A549 (cell line): ENCODE measurements at regions not wholly inside any gene's neighbourhood (a gene's known extent, or its start where the extent isn't known, plus 50 kb on each side); places are given as distances from the start of the nearest gene placed in this dataset.

Source experiments
- ATAC-seq, 2 experiments: fragments of 200-7000 bp in 1 of 2; fragments of >200 bp in 1 of 2; cut with Nextera tagmentation in 1 of 2; cut with Tn5 transposase in 1 of 2; 3 replicates each; pipeline versions ENCODE4 v1.8.0 to v1.9.1; 2018 to 2020; ENCODE audit warnings: mild to moderate bottlenecking in 1 of 2, moderate library complexity in 1 of 2
- CTCF ChIA-PET: fragments of 300-600 bp; sonication (Branson Sonifier 250); formaldehyde crosslinking; extraction: SDS; loops from one replicate; lab custom pipeline; 2021; ENCODE audit warnings: antibody characterized with exemption, inconsistent platforms; lab: Yijun Ruan, JAX
- POLR2A ChIA-PET: fragments of 350-600 bp; formaldehyde crosslinking; extraction: SDS; loops from one replicate; lab custom pipeline; 2021; ENCODE audit warnings: antibody characterized with exemption, inconsistent platforms; lab: Yijun Ruan, JAX
- DNase-seq, 2 experiments: peaks; one replicate each; pipeline versions ENCODE4 v3.0.0 to v3.0.0-alpha.2; 2011 to 2016; ENCODE audit warnings: low read depth in 1 of 2, low spot score in 1 of 2
- FAIRE-seq: peaks from 2 replicates; lab custom pipeline; 2011; peaks lifted over from hg19 to GRCh38; lab: Jason Lieb, UNC
- H3K27ac ChIP-seq, 2 experiments: fragments of >200 bp; sonication (Bioruptor Twin); formaldehyde crosslinking; 3 replicates each; pipeline ENCODE4 v1.5.1; 2016 to 2017
- H3K4me1 ChIP-seq: fragments of >200 bp; sonication (Bioruptor Twin); formaldehyde crosslinking; 3 replicates; pipeline ENCODE4 v1.6.1; 2016
- H3K4me2 ChIP-seq: fragments of >200 bp; sonication (Bioruptor Twin); formaldehyde crosslinking; 3 replicates; pipeline ENCODE4 v1.6.1; 2016
- H3K4me3 ChIP-seq: fragments of >200 bp; sonication (Bioruptor Twin); formaldehyde crosslinking; 3 replicates; pipeline ENCODE4 v1.5.1; 2016
- H3K9me3 ChIP-seq: fragments of >200 bp; sonication (Bioruptor Twin); formaldehyde crosslinking; 3 replicates; pipeline ENCODE4 v1.6.1; 2016
- BHLHE40 ChIP-seq: IDR thresholded peaks from 2 replicates; pipeline ENCODE4 v1.6.1; 2012; ENCODE audit warnings: low read depth, low read length, inconsistent platforms
- CBX2 ChIP-seq: fragments of 200-600 bp; sonication (generic); IDR thresholded peaks from 2 replicates; pipeline ENCODE4 v1.6.1; 2016; ENCODE audit warnings: low read depth, mild to moderate bottlenecking, borderline replicate concordance
- CEBPB ChIP-seq, 2 experiments: fragments of >200 bp in 1 of 2; sonication (Bioruptor Twin) in 1 of 2; formaldehyde crosslinking in 1 of 2; IDR thresholded peaks; 2 replicates each; pipeline ENCODE4 v1.6.1; 2012 to 2016
- E2F6 ChIP-seq: IDR thresholded peaks from 2 replicates; pipeline ENCODE4 v1.6.1; 2012; ENCODE audit warnings: low read depth, borderline replicate concordance
- ESRRA ChIP-seq: fragments of 150-350 bp; IDR thresholded peaks from 2 replicates; pipeline ENCODE4 v1.6.1; 2014; ENCODE audit warnings: mild to moderate bottlenecking, low read length, borderline replicate concordance
- FOSL2 ChIP-seq, 2 experiments: fragments of 450-650 bp in 1 of 2; fragments of >200 bp in 1 of 2; sonication (Bioruptor Twin) in 1 of 2; formaldehyde crosslinking; IDR thresholded peaks; 2 replicates each; pipeline versions ENCODE4 v1.5.0 to v1.6.1; 2016 to 2020; ENCODE audit warnings: mild to moderate bottlenecking in 1 of 2, moderate library complexity in 1 of 2
- GATA3 ChIP-seq: IDR thresholded peaks from 2 replicates; pipeline ENCODE4 v1.6.1; 2012; ENCODE audit warnings: borderline replicate concordance
- HEYL ChIP-seq: fragments of 250-450 bp; sonication (Bioruptor Pico); IDR thresholded peaks from 2 replicates; pipeline ENCODE4 v1.8.0; 2021; ENCODE audit warnings: mild to moderate bottlenecking, moderate library complexity
- HOXB13 ChIP-seq: fragments of 250-450 bp; sonication (Bioruptor Pico); IDR thresholded peaks from 2 replicates; pipeline ENCODE4 v1.5.0; 2020; ENCODE audit warnings: low read depth, mild to moderate bottlenecking, moderate library complexity
- JUNB ChIP-seq: fragments of >200 bp; sonication (Bioruptor Twin); formaldehyde crosslinking; IDR thresholded peaks from 2 replicates; pipeline ENCODE4 v1.6.1; 2016
- KDM1A ChIP-seq: fragments of 200-600 bp; sonication (generic); IDR thresholded peaks from 2 replicates; pipeline ENCODE4 v1.6.1; 2016; ENCODE audit warnings: low read depth, mild to moderate bottlenecking
- KDM5A ChIP-seq: fragments of 200-600 bp; sonication (generic); IDR thresholded peaks from 2 replicates; pipeline ENCODE4 v1.6.1; 2016; ENCODE audit warnings: antibody characterized with exemption, mild to moderate bottlenecking
- MAFK ChIP-seq: fragments of 450-650 bp; IDR thresholded peaks from 2 replicates; pipeline ENCODE4 v1.6.1; 2014; ENCODE audit not compliant: partially characterized antibody
- MAZ ChIP-seq: fragments of 150-350 bp; IDR thresholded peaks from 2 replicates; pipeline ENCODE4 v1.6.1; 2014; ENCODE audit warnings: antibody characterized with exemption, low read depth, low read length, borderline replicate concordance
- POLR2A ChIP-seq: IDR thresholded peaks from 2 replicates; pipeline ENCODE4 v1.6.1; 2012; ENCODE audit warnings: mild to moderate bottlenecking, low read length
- RARB ChIP-seq: fragments of 250-450 bp; sonication (Bioruptor Pico); IDR thresholded peaks from 2 replicates; pipeline ENCODE4 v1.8.0; 2021; ENCODE audit warnings: mild to moderate bottlenecking, moderate library complexity
- RCOR1 ChIP-seq: fragments of 150-350 bp; IDR thresholded peaks from 2 replicates; pipeline ENCODE4 v1.6.1; 2014; ENCODE audit warnings: antibody characterized with exemption, low read length, low read depth
- RFX5 ChIP-seq: fragments of 450-650 bp; IDR thresholded peaks from 2 replicates; pipeline ENCODE4 v1.7.1; 2014; ENCODE audit warnings: antibody characterized with exemption, mild to moderate bottlenecking, moderate library complexity
- ZNF302 ChIP-seq: fragments of 250-450 bp; sonication (Bioruptor Pico); IDR thresholded peaks from 2 replicates; pipeline ENCODE4 v1.9.0; 2021; ENCODE audit warnings: inconsistent platforms, mild to moderate bottlenecking, moderate library complexity
- WGBS: methylation state at CpG from one replicate; pipeline ENCODE4 v1.1.6; 2017; ENCODE audit errors: missing lambda C conversion rate; 5-methylcytosine and 5-hydroxymethylcytosine counted together
- TF ChIP-seq, protein P1 (sequence below): fragments of 250-450 bp; sonication (Bioruptor Pico); IDR thresholded peaks from 2 replicates; pipeline ENCODE4 v1.5.0; 2020; ENCODE audit warnings: low read depth, mild to moderate bottlenecking, moderate library complexity
- TF ChIP-seq, protein P2 (sequence below): IDR thresholded peaks from 2 replicates; pipeline ENCODE4 v1.6.1; 2012

- TF ChIP-seq CEBPB (IDR thresholded peaks at IDR 0.05) (no peak), KDM1A (no peak), RCOR1 (no peak), RARB (CRISPR knock-in tag) (no peak), RFX5 (no peak), E2F6 (no peak), HOXB13 (no peak)
- TF ChIP-seq, protein P1, sequence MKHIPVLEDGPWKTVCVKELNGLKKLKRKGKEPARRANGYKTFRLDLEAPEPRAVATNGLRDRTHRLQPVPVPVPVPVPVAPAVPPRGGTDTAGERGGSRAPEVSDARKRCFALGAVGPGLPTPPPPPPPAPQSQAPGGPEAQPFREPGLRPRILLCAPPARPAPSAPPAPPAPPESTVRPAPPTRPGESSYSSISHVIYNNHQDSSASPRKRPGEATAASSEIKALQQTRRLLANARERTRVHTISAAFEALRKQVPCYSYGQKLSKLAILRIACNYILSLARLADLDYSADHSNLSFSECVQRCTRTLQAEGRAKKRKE (CRISPR knock-in tag): no peak
- TF ChIP-seq, all 56 proteins: peak for 0
- Histone ChIP-seq H3K9me3 (no peaks in the 10 kb centered on the region), H3K4me1 (no peaks in the 10 kb centered on the region), H3K4me2 (no peak overlapping the region), H3K4me3 (no peak overlapping the region), H3K27ac (no peak overlapping the region)
- ChIA-PET CTCF (no interaction called here), POLR2A (no interaction called here)
- FAIRE-seq (peak; percentile 88), ATAC-seq (no peak), DNase-seq (no peak)
- WGBS: 53% methylated on average over 3 of the region's 3 CpGs
Observed at GRCh38 chr5:57802131-57802530, 319.5 kb upstream of the ACTBL2 start.

- H3K4me2 ChIP-seq: no peak overlapping the region
- no peaks in the 10 kb centered on the region for H3K4me1 ChIP-seq
- CTCF ChIA-PET: interaction anchor here (1.7 kb wide), 1 partner anchor 16 kb away, joined by 6 read pairs; no protein-coding TSS in a partner anchor
- H3K4me3 ChIP-seq: no peak overlapping the region
- 88% methylated on average over 1 of the region's 1 CpG for WGBS
- ATAC-seq: no peak
- TF ChIP-seq POLR2A (no peak), HOXB13 (no peak), MAFK (no peak), ESRRA (no peak), KDM5A (no peak), MAZ (no peak)
- TF ChIP-seq, all 56 proteins: peak for 0
- H3K27ac ChIP-seq: no peak overlapping the region
- no peak for DNase-seq
- POLR2A ChIA-PET: no interaction called here
- no peak for FAIRE-seq
- H3K9me3 ChIP-seq: no peaks in the 10 kb centered on the region
Observed at GRCh38 chr5:57795203-57795602, 312.6 kb upstream of the ACTBL2 start.

DNA sequence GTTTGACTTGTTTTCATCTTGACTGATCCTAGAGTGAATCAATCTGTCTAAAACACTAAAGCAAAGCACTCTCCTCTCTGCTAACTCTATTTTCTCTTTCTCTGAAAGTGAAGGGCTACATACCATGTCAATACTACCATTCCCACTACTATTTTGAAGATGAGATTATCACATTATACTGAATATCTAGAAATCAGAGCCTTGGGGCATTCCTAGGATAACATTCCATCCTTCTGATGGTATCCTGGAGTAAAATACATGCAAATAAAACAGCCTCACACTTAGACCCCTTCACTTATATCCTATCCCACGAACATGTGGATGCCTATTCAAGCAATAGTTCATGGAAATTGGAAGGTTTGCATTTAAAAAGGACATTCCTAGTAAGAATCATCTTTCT is 309.3 kb upstream of the ACTBL2 start:
- Histone ChIP-seq H3K4me2 (no peak overlapping the region), H3K4me1 (no peaks in the 10 kb centered on the region), H3K27ac (no peak overlapping the region), H3K4me3 (no peak overlapping the region), H3K9me3 (no peaks in the 10 kb centered on the region)
- WGBS: 49% methylated on average over 1 of the region's 1 CpG
- FAIRE-seq: no peak
- ChIA-PET CTCF (interaction anchor here (1.0 to 2.0 kb wide), 2 partner anchors 13 to 293 kb away, joined by 4 to 17 read pairs; no protein-coding TSS in a partner anchor), POLR2A (no interaction called here)
- ATAC-seq: no peak
- DNase-seq: no peak
- TF ChIP-seq, protein P2, sequence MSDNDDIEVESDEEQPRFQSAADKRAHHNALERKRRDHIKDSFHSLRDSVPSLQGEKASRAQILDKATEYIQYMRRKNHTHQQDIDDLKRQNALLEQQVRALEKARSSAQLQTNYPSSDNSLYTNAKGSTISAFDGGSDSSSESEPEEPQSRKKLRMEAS: no peak
- TF ChIP-seq ZNF302 (no peak), GATA3 (no peak), MAZ (no peak), BHLHE40 (no peak), FOSL2 (IDR thresholded peaks at IDR 0.05) (no peak), FOSL2 (CRISPR knock-in tag; IDR thresholded peaks at IDR 0.05) (no peak), JUNB (no peak), HEYL (CRISPR knock-in tag) (no peak), E2F6 (no peak), CBX2 (no peak), HOXB13 (no peak)
- TF ChIP-seq, all 56 proteins: peak for 0
